UCSD-AML1 (cell line): ENCODE measurements at regions not wholly inside any gene's neighbourhood (a gene's known extent, or its start where the extent isn't known, plus 50 kb on each side); places are given as distances from the start of the nearest gene placed in this dataset.
"Not testable (repeated sequence)": the region's sequence is repeated elsewhere in the genome, so short reads cannot be mapped to it uniquely, and the experiment has no call there.

Experiments
- DNase-seq: peaks from one replicate; lab custom pipeline; 2025; ENCODE audit not compliant: unreplicated experiment; lab: John Stamatoyannopoulos, UW

GRCh38 chr9:107838766-107839165 is 349.2 kb upstream of the KLF4 start:
- DNase-seq = no peak

- DNase-seq = no peak
Measured at GRCh38 chr9:107836300-107836699, 346.7 kb upstream of the KLF4 start.

GRCh38 chr9:107833295-107833694 is 343.7 kb upstream of the KLF4 start:
- DNase-seq = no peak

- no peak for DNase-seq
Measured at GRCh38 chr9:107832871-107833270, 343.3 kb upstream of the KLF4 start.

- DNase-seq = no peak
Measured at GRCh38 chr9:107830479-107830878, 340.9 kb upstream of the KLF4 start.

- no peak for DNase-seq
Measured at GRCh38 chr9:107827884-107828283, 338.3 kb upstream of the KLF4 start.

GRCh38 chr9:107827304-107827703 is 337.7 kb upstream of the KLF4 start:
- DNase-seq = no peak

GRCh38 chr9:107826688-107826983 is 337.1 kb upstream of the KLF4 start:
- not testable (repeated sequence) for DNase-seq

GRCh38 chr9:107824556-107824955 is 335.0 kb upstream of the KLF4 start:
- no peak for DNase-seq

GRCh38 chr9:107819772-107820565 is 330.4 kb upstream of the KLF4 start:
- DNase-seq = no peak

GRCh38 chr9:107818503-107818829 is 328.9 kb upstream of the KLF4 start:
- not testable (repeated sequence) for DNase-seq

GRCh38 chr9:107817595-107818502 is 328.3 kb upstream of the KLF4 start:
- DNase-seq = not testable (repeated sequence)

GRCh38 chr9:107816561-107817021 is 327.0 kb upstream of the KLF4 start:
- DNase-seq = no peak

GRCh38 chr9:107815782-107816560 is 326.4 kb upstream of the KLF4 start:
- DNase-seq = no peak

GRCh38 chr9:107813287-107813686 is 323.7 kb upstream of the KLF4 start:
- DNase-seq = no peak

- DNase-seq = no peak
Measured at GRCh38 chr9:107810461-107810961, 320.9 kb upstream of the KLF4 start.

- no peak for DNase-seq
Measured at GRCh38 chr9:107809871-107810460, 320.4 kb upstream of the KLF4 start.

- no peak for DNase-seq
Measured at GRCh38 chr9:107807183-107807582, 317.6 kb upstream of the KLF4 start.

GRCh38 chr9:107805201-107805600 is 315.6 kb upstream of the KLF4 start:
- no peak for DNase-seq

- no peak for DNase-seq
Measured at GRCh38 chr9:107794259-107794658, 304.7 kb upstream of the KLF4 start.

- no peak for DNase-seq
Measured at GRCh38 chr9:107793541-107793940, 304.0 kb upstream of the KLF4 start.
